ENCODE measurements at regions not wholly inside any gene's neighbourhood (a gene's known extent, or its start where the extent isn't known, plus 50 kb on each side); places are given as distances from the start of the nearest gene placed in this dataset.

GRCh38 chr10:78186572-78186971 lies 152.9 kb downstream of the RPS24 start:
- no peak for DNase-seq (ENCODE audit: low spot score)

DNA sequence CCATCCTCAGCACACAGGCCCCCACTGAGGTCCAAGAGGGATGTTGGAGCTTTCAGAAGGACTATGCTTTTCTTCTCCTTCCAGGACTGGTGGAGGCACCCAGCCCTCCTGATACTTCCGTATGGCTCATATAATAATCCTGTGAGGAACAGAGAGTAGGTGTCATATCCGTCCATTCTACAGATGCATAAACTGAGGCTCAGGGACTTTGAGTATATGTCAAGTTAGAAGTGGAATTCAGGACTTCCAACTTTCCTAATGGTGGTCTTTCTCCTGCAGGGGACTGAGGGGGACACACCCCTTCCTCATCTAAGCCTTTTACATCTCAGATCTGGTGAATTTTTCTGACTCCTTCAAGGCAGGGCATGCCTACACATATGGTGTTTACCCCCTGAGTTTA lies 153.7 kb downstream of the RPS24 start:
- DNase-seq (ENCODE audit: low spot score), result no peak

DNA sequence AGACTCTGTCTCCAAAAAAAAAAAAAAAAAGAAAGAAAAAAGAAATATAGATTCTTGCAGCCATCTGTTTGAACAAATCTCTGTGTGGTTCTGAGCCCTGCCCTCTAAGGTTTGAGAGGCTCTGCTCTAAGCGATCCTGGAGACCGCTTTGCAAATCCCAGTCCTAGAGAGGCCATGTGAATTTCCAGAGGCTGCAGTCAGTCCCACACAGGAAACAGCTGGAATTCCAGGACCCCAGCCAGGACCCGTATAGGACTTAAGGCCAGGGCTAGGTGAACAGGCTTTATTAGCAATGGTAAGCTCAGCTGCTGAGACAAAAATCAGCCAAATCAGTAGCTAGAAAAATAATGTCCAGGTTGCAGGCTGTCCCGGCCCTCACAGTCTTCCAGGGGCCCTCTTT lies 154.8 kb downstream of the RPS24 start:
- no peak for DNase-seq (ENCODE audit: low spot score)

DNA sequence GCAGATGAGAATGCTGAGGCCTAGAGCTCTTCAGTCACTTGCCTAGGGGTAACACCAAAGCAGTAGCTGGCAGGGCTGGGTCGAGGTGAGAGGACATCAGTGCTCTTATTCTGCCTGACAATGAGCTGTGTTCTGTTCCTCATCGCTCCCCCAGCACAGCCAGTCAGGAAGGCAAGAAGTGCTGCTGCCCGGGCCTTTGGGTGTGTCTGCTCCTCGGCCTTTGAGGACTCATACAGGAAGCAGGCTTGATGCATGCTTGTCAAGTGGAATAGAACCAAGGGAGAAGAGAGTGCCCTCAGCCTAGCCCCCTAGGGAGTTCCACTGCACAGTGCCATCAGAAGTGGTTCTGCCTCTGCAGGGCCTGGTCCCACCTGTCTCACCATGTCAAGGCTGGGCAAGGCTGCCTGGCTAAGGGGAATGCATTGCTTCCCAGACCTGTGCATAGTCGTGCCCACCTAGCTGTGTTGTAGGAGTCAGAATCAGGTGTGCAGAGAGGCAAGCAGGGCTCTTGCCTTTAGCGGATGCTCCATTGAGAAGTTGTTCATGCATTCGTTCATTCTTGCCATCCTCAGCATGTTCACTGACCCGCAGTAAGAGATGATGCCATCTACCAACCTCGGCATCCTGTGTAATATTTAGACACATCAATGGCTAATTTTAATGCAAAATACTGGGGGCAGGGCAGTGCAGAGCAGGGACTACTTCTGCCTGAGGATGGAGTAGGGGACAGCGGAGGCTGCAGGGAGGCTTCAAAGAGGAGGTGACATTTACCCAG lies 156.6 kb downstream of the RPS24 start:
- no peak for DNase-seq (ENCODE audit: low spot score)

DNA sequence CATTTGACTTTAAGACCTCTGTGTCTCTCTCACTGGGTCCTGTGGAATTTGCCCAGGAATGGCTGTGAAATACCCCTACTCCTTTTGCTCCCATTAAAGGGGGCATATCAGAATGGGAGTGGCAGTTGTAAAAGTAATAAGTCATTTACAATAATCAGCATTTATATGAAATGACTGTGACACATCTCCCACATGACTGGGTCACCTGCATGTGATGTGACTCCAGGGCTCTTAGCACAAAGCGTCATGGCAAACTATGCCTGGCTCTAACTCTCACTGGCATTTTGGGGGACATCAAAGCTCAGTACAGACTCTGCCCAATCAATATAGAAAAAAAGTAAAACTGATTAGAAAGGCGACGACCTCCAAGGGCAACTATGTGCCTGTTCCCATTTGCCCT lies 157.6 kb downstream of the RPS24 start:
- DNase-seq (ENCODE audit: low spot score), result no peak

- DNase-seq (ENCODE audit: low spot score), result no peak
Observed at GRCh38 chr10:78193189-78193588, 159.5 kb downstream of the RPS24 start.

DNA sequence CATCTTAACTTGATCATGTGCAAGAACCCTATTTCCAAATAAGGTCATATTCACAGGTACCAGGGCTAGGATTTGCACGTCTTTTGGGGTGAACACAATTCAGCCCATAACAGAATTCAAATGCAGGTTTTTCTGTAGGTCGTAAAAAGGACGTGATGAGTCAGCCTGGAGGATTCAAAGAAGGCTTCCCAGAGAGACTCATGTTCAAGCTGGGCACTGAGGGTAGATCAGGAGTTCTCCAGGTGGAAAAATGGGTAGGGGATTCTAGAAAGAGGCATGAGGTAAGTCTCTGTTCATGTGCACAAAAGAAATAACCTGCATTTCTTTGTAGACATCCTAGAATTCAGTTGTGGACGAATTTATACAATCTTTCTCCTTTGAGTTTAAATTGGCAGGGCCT lies 160.4 kb downstream of the RPS24 start:
- DNase-seq (ENCODE audit: low spot score), result no peak

- peak; percentile 23 for DNase-seq (ENCODE audit: low spot score)
Observed at GRCh38 chr10:78194539-78195402, 161.1 kb downstream of the RPS24 start.

DNA sequence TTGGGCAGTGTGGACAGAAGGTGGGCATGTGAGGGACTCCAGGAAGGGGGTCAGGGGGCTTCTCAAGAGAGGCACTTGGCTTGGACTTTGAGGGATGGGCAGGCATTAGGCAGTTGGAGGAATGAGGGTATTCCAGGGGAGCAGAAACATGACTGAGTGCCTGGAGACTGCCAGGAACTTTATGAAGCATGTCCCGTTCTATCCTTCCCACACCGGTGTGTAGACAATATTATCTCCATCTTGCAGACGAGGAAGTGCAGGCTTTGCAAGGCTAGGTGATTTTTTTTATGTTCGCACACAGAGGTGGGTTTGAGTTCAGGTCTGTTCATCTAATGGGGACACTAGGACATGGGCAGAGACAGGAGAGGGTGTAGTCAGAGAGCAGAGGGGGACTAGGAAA lies 162.7 kb downstream of the RPS24 start:
- no peak for DNase-seq (ENCODE audit: low spot score)

- no peak for DNase-seq (ENCODE audit: low spot score)
Observed at GRCh38 chr10:78196964-78197363, 163.3 kb downstream of the RPS24 start.

GRCh38 chr10:78197628-78198272 lies 164.1 kb downstream of the RPS24 start:
- DNase-seq (ENCODE audit: low spot score), result no peak

- no peak for DNase-seq (ENCODE audit: low spot score)
Observed at GRCh38 chr10:78199005-78199725, 165.5 kb downstream of the RPS24 start.

DNA sequence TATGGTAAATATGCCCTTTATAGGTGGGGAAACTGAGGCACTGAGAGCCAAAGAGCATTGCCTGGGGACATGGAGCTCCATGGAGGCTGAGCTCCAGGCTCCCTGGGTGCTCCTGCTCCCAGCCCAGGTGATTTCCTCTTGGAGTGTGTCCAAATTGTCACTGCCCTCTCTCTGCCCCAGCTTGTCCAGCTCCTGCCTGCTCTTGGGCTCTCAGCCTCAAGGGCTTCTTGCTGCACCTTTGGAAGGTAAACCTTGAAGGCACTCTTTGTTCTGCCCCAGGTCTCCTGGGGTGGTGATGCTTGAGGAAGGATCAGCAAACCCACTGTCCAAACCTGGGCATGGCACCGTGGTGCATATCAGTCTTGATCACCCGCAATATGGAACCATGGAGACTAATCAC lies 166.1 kb downstream of the RPS24 start:
- no peak for DNase-seq (ENCODE audit: low spot score)

- DNase-seq (ENCODE audit: low spot score), result no peak
Observed at GRCh38 chr10:78200686-78201085, 167.0 kb downstream of the RPS24 start.

DNA sequence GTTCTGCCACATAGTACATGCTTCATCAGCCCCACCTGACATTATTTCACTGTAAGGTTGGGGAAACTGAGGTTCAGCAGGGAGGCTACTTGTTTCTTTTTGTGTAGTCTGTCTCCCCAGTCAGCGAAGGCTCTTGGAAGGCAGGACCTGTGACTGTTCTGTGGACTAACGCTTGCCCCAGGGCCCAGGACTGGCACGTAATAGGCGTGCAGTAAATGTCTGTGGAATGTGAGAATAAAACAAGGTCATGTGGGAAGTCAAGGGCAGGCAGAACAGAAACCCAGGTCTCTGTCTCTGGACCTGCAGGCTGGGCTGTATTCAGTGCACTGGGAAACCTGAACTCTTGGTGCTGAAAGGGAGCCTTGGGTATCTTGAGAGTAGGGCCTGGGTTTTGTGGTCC lies 168.7 kb downstream of the RPS24 start:
- DNase-seq (ENCODE audit: low spot score), result no peak

- peak; percentile 43 for DNase-seq (ENCODE audit: low spot score)
Observed at GRCh38 chr10:78203915-78204818, 170.5 kb downstream of the RPS24 start.

- DNase-seq (ENCODE audit: low spot score), result no peak
Observed at GRCh38 chr10:78205457-78206016, 171.9 kb downstream of the RPS24 start.

GRCh38 chr10:78207216-78207615 lies 173.6 kb downstream of the RPS24 start:
- no peak for DNase-seq (ENCODE audit: low spot score)

GRCh38 chr10:78207776-78208175 lies 174.1 kb downstream of the RPS24 start:
- DNase-seq (ENCODE audit: low spot score), result no peak

GRCh38 chr10:78209970-78210369 lies 176.3 kb downstream of the RPS24 start:
- no peak for DNase-seq (ENCODE audit: low spot score)

GRCh38 chr10:78210548-78210947 lies 176.9 kb downstream of the RPS24 start:
- DNase-seq (ENCODE audit: low spot score), result no peak

Measured in H4 (cell line).